ENCODE measurements at regions not wholly inside any gene's neighbourhood (a gene's known extent, or its start where the extent isn't known, plus 50 kb on each side); places are given as distances from the start of the nearest gene placed in this dataset.

GRCh38 chr1:5493851-5494311 lies 498.3 kb downstream of the NPHP4 start:
- no peak for FAIRE-seq
- TF ChIP-seq CTCF (IDR thresholded peaks at IDR 0.05; ENCODE audit: borderline replicate concordance, extremely low read depth, insufficient read depth), result no peak
- H3K4me3 ChIP-seq (ENCODE audit: low read length in 3 of 3), result no peak overlapping the region
- intact Hi-C loops (cut with DNase I), result no loop called here
- no peak for DNase-seq
- H3K4me1 ChIP-seq (ENCODE audit: control insufficient read depth in 2 of 3, insufficient read depth in 2 of 3, low read depth in 1 of 3, low read length in 3 of 3), result no peaks in the 10 kb centered on the region
- no peak overlapping the region for H3K9ac ChIP-seq (ENCODE audit: low read length in 3 of 3)
- no peaks in the 10 kb centered on the region for H3K36me3 ChIP-seq (ENCODE audit: control insufficient read depth in 2 of 3, insufficient read depth in 3 of 3, low read length in 3 of 3)
- no peak overlapping the region for H3K27ac ChIP-seq (ENCODE audit: low read depth in 2 of 2, low read length in 2 of 2)
- no peaks in the 10 kb centered on the region for H3K9me3 ChIP-seq (ENCODE audit: control insufficient read depth in 2 of 3, insufficient read depth in 1 of 3, low read length in 3 of 3)
- H3K27me3 ChIP-seq (ENCODE audit: control insufficient read depth, insufficient read depth, low read length), result no peaks in the 10 kb centered on the region

- Histone ChIP-seq H3K27ac (ENCODE audit: low read depth in 2 of 2, low read length in 2 of 2) (no peak overlapping the region), H3K27me3 (ENCODE audit: control insufficient read depth, insufficient read depth, low read length) (no peaks in the 10 kb centered on the region), H3K9me3 (ENCODE audit: control insufficient read depth in 2 of 3, insufficient read depth in 1 of 3, low read length in 3 of 3) (no peaks in the 10 kb centered on the region), H3K4me1 (ENCODE audit: control insufficient read depth in 2 of 3, insufficient read depth in 2 of 3, low read depth in 1 of 3, low read length in 3 of 3) (no peaks in the 10 kb centered on the region), H3K9ac (ENCODE audit: low read length in 3 of 3) (no peak overlapping the region), H3K4me3 (ENCODE audit: low read length in 3 of 3) (no peak overlapping the region), H3K36me3 (ENCODE audit: control insufficient read depth in 2 of 3, insufficient read depth in 3 of 3, low read length in 3 of 3) (no peaks in the 10 kb centered on the region)
- TF ChIP-seq CTCF (IDR thresholded peaks at IDR 0.05; ENCODE audit: borderline replicate concordance, extremely low read depth, insufficient read depth), result no peak
- intact Hi-C loops (cut with DNase I), result no loop called here
- FAIRE-seq (no peak), DNase-seq (no peak)
Observed at GRCh38 chr1:5493275-5493674, 498.9 kb downstream of the NPHP4 start.

- intact Hi-C loops (cut with DNase I), result no loop called here
- Histone ChIP-seq H3K27me3 (ENCODE audit: control insufficient read depth, insufficient read depth, low read length) (no peaks in the 10 kb centered on the region), H3K36me3 (ENCODE audit: control insufficient read depth in 2 of 3, insufficient read depth in 3 of 3, low read length in 3 of 3) (no peaks in the 10 kb centered on the region), H3K4me3 (ENCODE audit: low read length in 3 of 3) (no peak overlapping the region), H3K9me3 (ENCODE audit: control insufficient read depth in 2 of 3, insufficient read depth in 1 of 3, low read length in 3 of 3) (no peaks in the 10 kb centered on the region), H3K9ac (ENCODE audit: low read length in 3 of 3) (no peak overlapping the region), H3K27ac (ENCODE audit: low read depth in 2 of 2, low read length in 2 of 2) (no peak overlapping the region), H3K4me1 (ENCODE audit: control insufficient read depth in 2 of 3, insufficient read depth in 2 of 3, low read depth in 1 of 3, low read length in 3 of 3) (no peaks in the 10 kb centered on the region)
- FAIRE-seq, result no peak
- no peak for TF ChIP-seq CTCF (IDR thresholded peaks at IDR 0.05; ENCODE audit: borderline replicate concordance, extremely low read depth, insufficient read depth)
- DNase-seq, result no peak
Observed at GRCh38 chr1:5492846-5493245, 499.4 kb downstream of the NPHP4 start.

GRCh38 chr1:5491207-5491904 lies 500.9 kb downstream of the NPHP4 start:
- no peak overlapping the region for H3K9ac ChIP-seq (ENCODE audit: low read length in 3 of 3)
- no peak for DNase-seq

More at GRCh38 chr1:5491207-5491904, 500.9 kb downstream of the NPHP4 start:
- H3K36me3 ChIP-seq (ENCODE audit: control insufficient read depth in 2 of 3, insufficient read depth in 3 of 3, low read length in 3 of 3), result no peaks in the 10 kb centered on the region
- FAIRE-seq, result no peak
- H3K27ac ChIP-seq (ENCODE audit: low read depth in 2 of 2, low read length in 2 of 2), result no peak overlapping the region
- intact Hi-C loops (cut with DNase I), result no loop called here
- no peaks in the 10 kb centered on the region for H3K4me1 ChIP-seq (ENCODE audit: control insufficient read depth in 2 of 3, insufficient read depth in 2 of 3, low read depth in 1 of 3, low read length in 3 of 3)
- TF ChIP-seq CTCF (IDR thresholded peaks at IDR 0.05; ENCODE audit: borderline replicate concordance, extremely low read depth, insufficient read depth), result no peak
- H3K9me3 ChIP-seq (ENCODE audit: control insufficient read depth in 2 of 3, insufficient read depth in 1 of 3, low read length in 3 of 3), result no peaks in the 10 kb centered on the region
- H3K4me3 ChIP-seq (ENCODE audit: low read length in 3 of 3), result no peak overlapping the region
- H3K27me3 ChIP-seq (ENCODE audit: control insufficient read depth, insufficient read depth, low read length), result no peaks in the 10 kb centered on the region
